Tibial artery (tissue), 4 donors: ENCODE measurements at regions not wholly inside any gene's neighbourhood (a gene's known extent, or its start where the extent isn't known, plus 50 kb on each side); places are given as distances from the start of the nearest gene placed in this dataset.

ENCODE experiments used
- DNase-seq, 2 donors: peaks; one replicate each; pipeline ENCODE4 v3.0.0-alpha.2; 2019
- H3K27ac ChIP-seq, 2 donors: fragments of 200-600 bp; sonication (generic) in 1 of 2; 1 replicate in 1 of 2; 2 replicates in 1 of 2; pipeline ENCODE4 v1.5.1; 2018 to 2019; ENCODE audit warnings: mild to moderate bottlenecking in 1 of 2
- H3K27me3 ChIP-seq, 2 donors: fragments of 200-600 bp; sonication (generic) in 1 of 2; one replicate each; pipeline versions ENCODE4 v1.5.1 to v1.6.0; 2016 to 2019
- H3K36me3 ChIP-seq, 3 donors: fragments of 200-600 bp; sonication (generic) in 2 of 3; one replicate each; pipeline ENCODE4 v1.5.1; 2016 to 2019; ENCODE audit warnings: mild to moderate bottlenecking in 2 of 3
- H3K4me1 ChIP-seq, 4 donors: fragments of 200-600 bp; sonication (generic) in 2 of 4; 1 replicate in 3 of 4; 2 replicates in 1 of 4; pipeline ENCODE4 v1.5.1; 2016 to 2019
- H3K4me3 ChIP-seq, 2 donors: fragments of 200-600 bp; sonication (generic) in 1 of 2; 1 replicate in 1 of 2; 2 replicates in 1 of 2; pipeline ENCODE4 v1.5.1; 2018 to 2019; ENCODE audit warnings: mild to moderate bottlenecking in 2 of 2
- H3K9me3 ChIP-seq, 3 donors: fragments of 200-600 bp; sonication (generic) in 1 of 3; one replicate each; pipeline ENCODE4 v1.5.1; 2016 to 2019
- intact Hi-C: fragments of 100-400 bp; cut with DNase I; formaldehyde crosslinking; loops from one replicate; pipeline ENCODE4 v1.15.0; 2023; ENCODE audit warnings: low total_unique reads
- TF ChIP-seq, protein P1 (sequence below), 2 experiments: fragments of 200-600 bp in 1 of 2; fragments of 450-650 bp in 1 of 2; IDR thresholded peaks; one replicate each; pipeline ENCODE4 v1.5.1; 2017 to 2019; ENCODE audit warnings: antibody characterized with exemption in 2 of 2, mild to moderate bottlenecking in 1 of 2, moderate library complexity in 1 of 2

DNA sequence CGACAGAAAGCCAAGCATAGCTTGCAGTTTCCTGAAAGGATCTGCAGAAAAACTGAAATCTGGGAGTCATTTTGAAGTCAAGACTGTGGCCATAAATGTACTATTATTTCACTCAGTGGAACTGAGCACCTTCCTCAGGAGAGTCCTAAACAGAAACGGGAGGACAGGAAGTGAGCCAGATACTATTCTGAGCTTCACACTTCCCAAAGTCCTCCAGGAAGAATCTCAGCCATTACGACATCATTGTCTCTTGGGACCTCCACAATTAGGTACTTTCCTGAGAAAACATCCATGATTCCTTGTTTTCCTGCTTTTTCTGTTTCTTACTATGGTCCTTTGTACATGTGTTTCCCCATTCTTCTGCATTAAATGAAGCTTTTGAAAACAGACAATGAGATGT, 299.2 kb upstream of the USP25 start:
- Histone ChIP-seq H3K9me3 (no peaks in the 10 kb centered on the region), H3K36me3 (no peaks in the 10 kb centered on the region), H3K4me1 (no peaks in the 10 kb centered on the region), H3K27me3 (no peaks in the 10 kb centered on the region), H3K27ac (no peak overlapping the region), H3K4me3 (no peak overlapping the region)
- no peak for DNase-seq
- intact Hi-C loops, result no loop called here
- TF ChIP-seq, protein P1, sequence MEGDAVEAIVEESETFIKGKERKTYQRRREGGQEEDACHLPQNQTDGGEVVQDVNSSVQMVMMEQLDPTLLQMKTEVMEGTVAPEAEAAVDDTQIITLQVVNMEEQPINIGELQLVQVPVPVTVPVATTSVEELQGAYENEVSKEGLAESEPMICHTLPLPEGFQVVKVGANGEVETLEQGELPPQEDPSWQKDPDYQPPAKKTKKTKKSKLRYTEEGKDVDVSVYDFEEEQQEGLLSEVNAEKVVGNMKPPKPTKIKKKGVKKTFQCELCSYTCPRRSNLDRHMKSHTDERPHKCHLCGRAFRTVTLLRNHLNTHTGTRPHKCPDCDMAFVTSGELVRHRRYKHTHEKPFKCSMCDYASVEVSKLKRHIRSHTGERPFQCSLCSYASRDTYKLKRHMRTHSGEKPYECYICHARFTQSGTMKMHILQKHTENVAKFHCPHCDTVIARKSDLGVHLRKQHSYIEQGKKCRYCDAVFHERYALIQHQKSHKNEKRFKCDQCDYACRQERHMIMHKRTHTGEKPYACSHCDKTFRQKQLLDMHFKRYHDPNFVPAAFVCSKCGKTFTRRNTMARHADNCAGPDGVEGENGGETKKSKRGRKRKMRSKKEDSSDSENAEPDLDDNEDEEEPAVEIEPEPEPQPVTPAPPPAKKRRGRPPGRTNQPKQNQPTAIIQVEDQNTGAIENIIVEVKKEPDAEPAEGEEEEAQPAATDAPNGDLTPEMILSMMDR (IDR thresholded peaks at IDR 0.05), result no peak

DNA sequence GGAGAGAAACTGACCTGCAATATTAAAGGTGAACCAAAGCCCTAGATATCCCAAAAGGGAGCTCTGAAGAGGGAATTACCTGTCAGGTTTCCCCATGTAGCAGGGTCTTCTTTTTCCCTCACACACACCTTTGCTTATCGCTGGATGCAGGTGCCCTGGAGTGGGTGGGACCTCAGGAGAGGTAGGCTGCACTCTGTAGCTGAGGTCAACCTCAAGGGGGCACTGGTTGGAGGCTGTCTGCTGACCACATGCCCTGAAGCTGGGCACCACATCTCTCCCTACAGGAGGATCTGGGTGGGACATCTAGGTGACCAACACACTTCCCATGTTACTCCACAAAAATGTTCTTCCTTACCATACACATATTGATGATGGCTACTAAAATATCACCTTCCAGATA, 298.7 kb upstream of the USP25 start:
- no peak for DNase-seq
- Histone ChIP-seq H3K4me1 (no peaks in the 10 kb centered on the region), H3K4me3 (no peak overlapping the region), H3K9me3 (no peaks in the 10 kb centered on the region), H3K36me3 (no peaks in the 10 kb centered on the region), H3K27ac (no peak overlapping the region), H3K27me3 (no peaks in the 10 kb centered on the region)
- TF ChIP-seq, protein P1 (IDR thresholded peaks at IDR 0.05), result no peak
- intact Hi-C loops, result no loop called here

DNA sequence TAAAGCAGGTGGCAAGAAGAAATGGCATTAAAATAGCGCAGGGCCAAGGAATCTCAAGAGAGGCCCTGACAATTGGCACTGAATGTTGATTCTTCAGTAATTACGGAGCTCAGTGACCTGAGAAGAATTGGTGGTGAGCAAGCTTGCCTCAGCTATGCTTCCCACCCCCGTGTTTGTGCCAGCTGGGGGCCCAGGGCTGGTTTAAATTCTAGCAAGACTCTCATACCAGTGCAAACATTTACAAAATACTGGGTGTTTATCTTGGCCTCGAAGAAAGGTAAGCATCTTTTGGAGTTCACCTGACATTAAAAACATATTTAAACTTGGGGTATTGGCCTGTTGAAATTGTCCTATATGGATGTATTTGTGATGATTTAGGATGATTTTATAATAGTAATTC, 296.7 kb upstream of the USP25 start:
- no peaks in the 10 kb centered on the region for H3K27me3 ChIP-seq

DNA sequence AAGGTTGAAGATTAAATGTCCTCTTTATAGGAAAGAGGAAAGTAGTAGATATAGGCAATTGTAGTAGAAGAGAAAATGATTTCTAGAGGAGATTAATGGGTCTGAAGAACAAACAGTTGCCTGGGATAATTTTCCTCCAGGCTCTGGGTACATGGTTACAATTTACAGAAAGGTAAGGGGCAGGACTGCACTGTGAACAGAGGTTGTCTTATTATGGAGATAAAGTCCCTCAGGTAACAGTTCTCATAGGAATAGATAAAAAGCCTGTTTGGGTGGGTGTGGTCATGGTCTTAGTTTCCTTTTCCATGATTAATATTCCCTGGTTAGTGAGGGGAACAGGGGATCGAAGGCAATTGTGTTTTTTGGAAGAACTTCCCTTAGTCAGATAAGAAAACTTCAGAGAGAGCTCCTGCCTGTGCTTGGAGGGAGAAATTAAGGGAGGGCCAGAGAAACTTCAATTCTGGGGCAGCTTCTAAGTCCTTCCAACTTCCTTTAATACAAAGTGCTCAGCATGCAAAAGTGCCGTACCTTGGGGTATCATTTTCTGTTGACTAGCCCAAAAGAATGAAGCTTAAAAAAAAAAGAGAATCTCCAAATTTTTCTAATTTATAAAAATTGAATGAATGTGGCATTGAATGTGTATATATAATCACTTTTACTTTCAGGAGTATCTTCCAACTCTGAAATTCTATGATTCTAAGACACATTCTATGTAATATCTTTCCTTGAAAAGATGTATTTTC, 295.4 kb upstream of the USP25 start:
- intact Hi-C loops, result no loop called here
- Histone ChIP-seq H3K4me3 (no peak overlapping the region), H3K36me3 (no peaks in the 10 kb centered on the region), H3K27ac (no peak overlapping the region), H3K9me3 (no peaks in the 10 kb centered on the region), H3K4me1 (no peaks in the 10 kb centered on the region), H3K27me3 (no peaks in the 10 kb centered on the region)
- TF ChIP-seq, protein P1 (IDR thresholded peaks at IDR 0.05), result no peak
- DNase-seq, result no peak

More for the DNA sequence above, 296.7 kb upstream of the USP25 start:
- DNase-seq, result no peak
- Histone ChIP-seq H3K27ac (no peak overlapping the region), H3K4me3 (no peak overlapping the region), H3K4me1 (no peaks in the 10 kb centered on the region), H3K36me3 (no peaks in the 10 kb centered on the region), H3K9me3 (no peaks in the 10 kb centered on the region)
- TF ChIP-seq, protein P1 (IDR thresholded peaks at IDR 0.05), result no peak
- intact Hi-C loops, result no loop called here

DNA sequence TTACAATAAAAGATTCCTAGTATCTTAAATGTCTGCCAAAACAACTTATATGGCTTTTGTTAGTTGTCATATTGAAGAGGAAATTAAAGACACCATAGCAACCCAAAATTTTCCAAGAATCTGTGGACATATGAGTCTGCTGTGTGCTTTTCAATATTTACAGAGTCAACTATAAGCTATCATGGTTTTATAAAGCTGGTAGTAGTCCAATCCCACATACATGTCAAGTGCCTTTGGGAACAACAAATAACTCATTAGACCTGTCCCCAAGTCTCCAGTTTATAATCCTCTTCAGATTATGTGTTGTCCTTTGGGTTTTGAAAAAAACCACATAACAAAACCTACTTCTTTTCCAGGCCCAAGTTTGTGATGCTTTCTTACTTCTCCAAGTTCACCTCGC, 293.8 kb upstream of the USP25 start:
- Histone ChIP-seq H3K27me3 (no peaks in the 10 kb centered on the region), H3K27ac (no peak overlapping the region), H3K4me1 (no peaks in the 10 kb centered on the region), H3K4me3 (no peak overlapping the region), H3K36me3 (no peaks in the 10 kb centered on the region), H3K9me3 (no peaks in the 10 kb centered on the region)
- DNase-seq, result no peak
- TF ChIP-seq, protein P1 (IDR thresholded peaks at IDR 0.05), result no peak
- intact Hi-C loops, result no loop called here
